ENCODE measurements at regions not wholly inside any gene's neighbourhood (a gene's known extent, or its start where the extent isn't known, plus 50 kb on each side); places are given as distances from the start of the nearest gene placed in this dataset.

- TF ChIP-seq YY1 (IDR thresholded peaks at IDR 0.05; ENCODE audit: insufficient read depth, insufficient read length) (no peak), ZNF274 (IDR thresholded peaks at IDR 0.05; ENCODE audit: low read depth, low read length) (no peak)
Observed at GRCh38 chr2:104448661-104449440, 405.1 kb upstream of the POU3F3 start.
